ENCODE measurements at regions not wholly inside any gene's neighbourhood (a gene's known extent, or its start where the extent isn't known, plus 50 kb on each side); places are given as distances from the start of the nearest gene placed in this dataset.

DNA sequence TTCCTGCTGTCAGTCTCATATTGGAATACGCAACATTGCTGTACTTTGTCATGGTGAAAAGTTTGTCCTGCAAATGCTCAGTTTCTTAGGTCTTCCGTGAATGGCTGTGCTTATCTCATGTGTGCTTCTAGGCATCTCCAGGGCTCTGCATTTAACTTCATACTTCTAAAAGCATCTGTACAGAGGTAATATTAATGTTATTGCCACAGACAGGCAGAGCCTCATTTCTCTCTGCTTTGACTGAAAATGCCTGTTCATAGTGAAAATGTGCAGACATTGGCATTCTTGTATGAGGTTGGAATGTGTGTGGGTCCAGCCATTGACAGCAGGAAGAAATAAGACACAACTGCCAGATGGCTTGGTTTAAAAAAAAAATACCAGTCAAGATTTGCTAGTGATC, 140.1 kb upstream of the TTC29 start:
- TF ChIP-seq, protein P1, sequence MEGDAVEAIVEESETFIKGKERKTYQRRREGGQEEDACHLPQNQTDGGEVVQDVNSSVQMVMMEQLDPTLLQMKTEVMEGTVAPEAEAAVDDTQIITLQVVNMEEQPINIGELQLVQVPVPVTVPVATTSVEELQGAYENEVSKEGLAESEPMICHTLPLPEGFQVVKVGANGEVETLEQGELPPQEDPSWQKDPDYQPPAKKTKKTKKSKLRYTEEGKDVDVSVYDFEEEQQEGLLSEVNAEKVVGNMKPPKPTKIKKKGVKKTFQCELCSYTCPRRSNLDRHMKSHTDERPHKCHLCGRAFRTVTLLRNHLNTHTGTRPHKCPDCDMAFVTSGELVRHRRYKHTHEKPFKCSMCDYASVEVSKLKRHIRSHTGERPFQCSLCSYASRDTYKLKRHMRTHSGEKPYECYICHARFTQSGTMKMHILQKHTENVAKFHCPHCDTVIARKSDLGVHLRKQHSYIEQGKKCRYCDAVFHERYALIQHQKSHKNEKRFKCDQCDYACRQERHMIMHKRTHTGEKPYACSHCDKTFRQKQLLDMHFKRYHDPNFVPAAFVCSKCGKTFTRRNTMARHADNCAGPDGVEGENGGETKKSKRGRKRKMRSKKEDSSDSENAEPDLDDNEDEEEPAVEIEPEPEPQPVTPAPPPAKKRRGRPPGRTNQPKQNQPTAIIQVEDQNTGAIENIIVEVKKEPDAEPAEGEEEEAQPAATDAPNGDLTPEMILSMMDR (IDR thresholded peaks at IDR 0.05): no peak
- TF ChIP-seq POLR2A (IDR thresholded peaks at IDR 0.05): no peak
